ENCODE measurements at regions not wholly inside any gene's neighbourhood (a gene's known extent, or its start where the extent isn't known, plus 50 kb on each side); places are given as distances from the start of the nearest gene placed in this dataset.

DNA sequence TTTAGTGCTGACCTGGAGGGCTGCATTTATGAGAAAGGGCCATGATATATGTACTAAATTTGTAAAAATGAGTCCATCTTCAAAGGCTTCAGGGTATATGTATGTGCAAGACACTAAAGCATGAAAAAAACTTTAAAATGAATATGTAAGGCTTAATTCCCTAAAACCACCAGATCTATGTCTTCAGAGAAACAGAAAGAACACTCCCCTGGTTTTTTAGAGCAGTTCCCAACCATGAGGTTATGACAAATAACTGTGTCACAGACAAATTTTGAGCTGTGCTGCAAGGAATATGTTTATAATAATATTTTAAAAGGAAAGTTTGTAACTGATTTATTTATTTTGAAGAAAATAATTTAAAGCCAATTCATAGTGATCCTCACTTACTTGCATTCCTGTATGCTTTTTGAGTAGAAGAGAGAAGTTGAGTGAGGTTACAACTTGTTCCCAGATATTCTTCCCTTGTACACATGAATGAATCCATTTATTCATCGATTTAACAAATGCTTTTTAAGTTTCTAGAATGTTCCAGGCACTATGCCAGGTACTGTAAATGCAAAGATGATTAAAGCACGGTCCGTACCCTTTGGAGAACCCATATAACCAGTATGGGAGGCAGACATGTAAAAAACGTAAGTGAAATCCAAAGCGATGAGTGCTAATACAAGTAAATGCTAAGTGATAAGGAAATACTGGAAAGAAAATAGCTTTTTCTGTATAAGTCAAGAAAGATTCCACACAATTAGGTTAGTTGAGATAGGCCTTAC, 295.2 kb upstream of the DIAPH2 start:
- no peak for TF ChIP-seq POLR2A (IDR thresholded peaks at IDR 0.05)
- TF ChIP-seq, protein P1, sequence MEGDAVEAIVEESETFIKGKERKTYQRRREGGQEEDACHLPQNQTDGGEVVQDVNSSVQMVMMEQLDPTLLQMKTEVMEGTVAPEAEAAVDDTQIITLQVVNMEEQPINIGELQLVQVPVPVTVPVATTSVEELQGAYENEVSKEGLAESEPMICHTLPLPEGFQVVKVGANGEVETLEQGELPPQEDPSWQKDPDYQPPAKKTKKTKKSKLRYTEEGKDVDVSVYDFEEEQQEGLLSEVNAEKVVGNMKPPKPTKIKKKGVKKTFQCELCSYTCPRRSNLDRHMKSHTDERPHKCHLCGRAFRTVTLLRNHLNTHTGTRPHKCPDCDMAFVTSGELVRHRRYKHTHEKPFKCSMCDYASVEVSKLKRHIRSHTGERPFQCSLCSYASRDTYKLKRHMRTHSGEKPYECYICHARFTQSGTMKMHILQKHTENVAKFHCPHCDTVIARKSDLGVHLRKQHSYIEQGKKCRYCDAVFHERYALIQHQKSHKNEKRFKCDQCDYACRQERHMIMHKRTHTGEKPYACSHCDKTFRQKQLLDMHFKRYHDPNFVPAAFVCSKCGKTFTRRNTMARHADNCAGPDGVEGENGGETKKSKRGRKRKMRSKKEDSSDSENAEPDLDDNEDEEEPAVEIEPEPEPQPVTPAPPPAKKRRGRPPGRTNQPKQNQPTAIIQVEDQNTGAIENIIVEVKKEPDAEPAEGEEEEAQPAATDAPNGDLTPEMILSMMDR (IDR thresholded peaks at IDR 0.05) = no peak
- DNase-seq = no peak
- Histone ChIP-seq H3K27me3 (no peaks in the 10 kb centered on the region), H3K4me1 (no peaks in the 10 kb centered on the region), H3K36me3 (no peaks in the 10 kb centered on the region), H3K4me3 (no peak overlapping the region), H3K27ac (no peak overlapping the region), H3K9me3 (no peaks in the 10 kb centered on the region)

DNA sequence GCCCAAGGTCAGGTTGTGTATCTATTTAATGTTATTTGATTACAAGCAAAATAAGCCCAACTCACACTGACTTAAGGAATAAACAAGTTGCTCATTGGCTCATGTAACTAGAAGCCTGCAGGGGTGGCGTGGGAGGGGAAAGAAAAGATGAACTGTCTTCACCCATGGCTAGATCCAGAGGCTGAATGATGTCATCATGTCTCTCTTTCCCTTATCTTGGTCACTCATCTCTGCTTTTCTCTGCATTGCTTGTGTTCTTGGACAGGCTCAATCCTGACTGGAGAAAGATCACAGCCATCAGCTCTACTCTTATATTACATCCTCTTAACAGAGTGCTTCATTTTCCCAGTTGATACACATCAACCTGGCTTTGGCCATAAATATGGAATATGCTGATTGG, 290.0 kb upstream of the DIAPH2 start:
- H3K27me3 ChIP-seq = no peaks in the 10 kb centered on the region
- H3K9me3 ChIP-seq = no peaks in the 10 kb centered on the region
- no peak overlapping the region for H3K4me3 ChIP-seq
- no peak for TF ChIP-seq POLR2A (IDR thresholded peaks at IDR 0.05)
- TF ChIP-seq, protein P1 (IDR thresholded peaks at IDR 0.05) = no peak
- H3K4me1 ChIP-seq = no peaks in the 10 kb centered on the region
- no peak for DNase-seq
- no peak overlapping the region for H3K27ac ChIP-seq
- no peaks in the 10 kb centered on the region for H3K36me3 ChIP-seq

DNA sequence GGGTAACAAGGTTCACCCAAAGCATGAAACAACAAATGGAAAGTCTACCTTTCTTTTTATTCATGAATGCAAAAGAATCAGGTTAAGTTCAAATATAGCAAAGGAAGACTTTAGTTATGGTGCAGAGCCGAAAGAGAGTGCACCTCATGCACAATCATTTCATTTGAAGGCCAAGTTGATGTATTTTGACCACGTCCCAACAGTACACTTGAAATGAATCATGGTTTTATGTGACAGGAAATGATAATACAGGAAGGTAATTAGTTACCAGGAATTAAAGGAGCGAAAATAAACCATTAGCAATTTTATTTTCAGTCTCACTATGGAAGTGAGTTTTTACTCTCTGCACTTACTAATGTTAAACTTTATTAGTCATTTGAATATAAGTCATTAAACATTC, 281.2 kb upstream of the DIAPH2 start:
- no peaks in the 10 kb centered on the region for H3K4me1 ChIP-seq
- DNase-seq = no peak
- no peaks in the 10 kb centered on the region for H3K36me3 ChIP-seq
- H3K27ac ChIP-seq = no peak overlapping the region
- no peak overlapping the region for H3K4me3 ChIP-seq
- H3K9me3 ChIP-seq = no peaks in the 10 kb centered on the region
- TF ChIP-seq, protein P1 (IDR thresholded peaks at IDR 0.05) = no peak
- TF ChIP-seq POLR2A (IDR thresholded peaks at IDR 0.05) = no peak
- no peaks in the 10 kb centered on the region for H3K27me3 ChIP-seq

DNA sequence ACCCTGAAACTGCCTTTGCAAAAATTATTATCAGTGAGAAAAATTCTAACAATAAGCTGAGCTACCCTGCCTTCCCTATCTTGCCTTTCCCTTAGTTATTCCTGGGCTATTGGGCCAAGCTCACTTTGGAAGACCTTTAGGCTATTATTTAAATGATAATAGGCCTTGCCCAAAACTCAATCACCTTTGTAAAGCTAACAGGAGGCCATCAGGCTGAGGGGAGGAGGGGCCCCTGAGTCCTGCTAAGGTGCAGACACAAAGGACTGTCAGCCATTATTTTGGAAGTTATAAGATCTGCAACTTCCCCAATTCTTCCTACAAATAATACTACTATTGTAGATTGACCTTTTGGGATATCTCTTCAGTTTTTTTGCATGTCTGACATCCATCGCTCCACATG, 278.8 kb upstream of the DIAPH2 start:
- H3K36me3 ChIP-seq = no peaks in the 10 kb centered on the region
- no peaks in the 10 kb centered on the region for H3K9me3 ChIP-seq
- TF ChIP-seq, protein P1 (IDR thresholded peaks at IDR 0.05) = no peak
- no peak for TF ChIP-seq POLR2A (IDR thresholded peaks at IDR 0.05)
- H3K27ac ChIP-seq = no peak overlapping the region
- H3K4me3 ChIP-seq = no peak overlapping the region
- no peaks in the 10 kb centered on the region for H3K4me1 ChIP-seq
- H3K27me3 ChIP-seq = no peaks in the 10 kb centered on the region
- no peak for DNase-seq

DNA sequence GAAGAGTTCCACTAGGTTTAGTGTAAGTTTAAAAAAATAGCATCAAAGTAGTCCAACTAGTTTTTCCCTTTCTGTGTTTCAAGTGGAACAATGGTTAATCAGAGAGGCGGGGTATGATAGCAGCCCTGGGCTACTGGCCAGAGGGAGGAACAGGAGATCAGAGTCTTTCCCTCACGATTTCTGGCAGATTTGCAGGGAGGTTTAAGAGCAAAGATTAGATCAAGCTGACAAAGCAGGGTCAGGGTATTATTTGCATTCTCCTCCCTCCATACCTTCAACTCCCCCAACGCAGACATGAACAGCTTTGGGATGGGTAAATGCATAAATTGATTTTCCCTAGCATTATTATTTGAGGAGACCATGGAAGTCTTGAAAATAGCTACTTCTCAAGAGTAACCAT, 277.6 kb upstream of the DIAPH2 start:
- Histone ChIP-seq H3K9me3 (no peaks in the 10 kb centered on the region), H3K4me3 (no peak overlapping the region), H3K27ac (peak overlapping the region in 1 of 4 donors; percentile 45), H3K4me1 (no peaks in the 10 kb centered on the region), H3K36me3 (no peaks in the 10 kb centered on the region), H3K27me3 (no peaks in the 10 kb centered on the region)
- DNase-seq = peak in 2 of 3 donors; percentile 42 to 55
- TF ChIP-seq, protein P1 (IDR thresholded peaks at IDR 0.05) = no peak
- no peak for TF ChIP-seq POLR2A (IDR thresholded peaks at IDR 0.05)
